ENCODE measurements at regions not wholly inside any gene's neighbourhood (a gene's known extent, or its start where the extent isn't known, plus 50 kb on each side); places are given as distances from the start of the nearest gene placed in this dataset.

GRCh38 chr1:218872928-218873327, 300.8 kb upstream of the LYPLAL1 start:
- Mint-ChIP-seq H3K4me3 (no peak overlapping the region), H3K4me1 (ENCODE audit: unreplicated experiment) (peaks cover 9% of the 10 kb centered on the region), H3K27ac (no peak overlapping the region), H3K36me3 (no peaks in the 10 kb centered on the region), H3K9me3 (peaks cover 8% of the 10 kb centered on the region), H3K27me3 (no peaks in the 10 kb centered on the region)
- no peak for TF ChIP-seq CTCF (conservative IDR thresholded peaks at IDR 0.05)
- DNase-seq (ENCODE audit: extremely low spot score, unreplicated experiment), result no peak

- DNase-seq (ENCODE audit: extremely low spot score, unreplicated experiment), result no peak
- H3K36me3 Mint-ChIP-seq, result no peaks in the 10 kb centered on the region
- no peak overlapping the region for H3K27ac Mint-ChIP-seq
- peaks cover 8% of the 10 kb centered on the region for H3K9me3 Mint-ChIP-seq
- H3K4me1 Mint-ChIP-seq (ENCODE audit: unreplicated experiment), result peaks cover 9% of the 10 kb centered on the region
- no peak overlapping the region for H3K4me3 Mint-ChIP-seq
- no peak for TF ChIP-seq CTCF (conservative IDR thresholded peaks at IDR 0.05)
- no peaks in the 10 kb centered on the region for H3K27me3 Mint-ChIP-seq
Measured at GRCh38 chr1:218874313-218874712, 299.4 kb upstream of the LYPLAL1 start.

- Mint-ChIP-seq H3K27ac (no peak overlapping the region), H3K27me3 (no peaks in the 10 kb centered on the region), H3K36me3 (no peaks in the 10 kb centered on the region), H3K9me3 (peaks cover 8% of the 10 kb centered on the region), H3K4me3 (no peak overlapping the region), H3K4me1 (ENCODE audit: unreplicated experiment) (peaks cover 12% of the 10 kb centered on the region)
- no peak for TF ChIP-seq CTCF (conservative IDR thresholded peaks at IDR 0.05)
- no peak for DNase-seq (ENCODE audit: extremely low spot score, unreplicated experiment)
Measured at GRCh38 chr1:218874801-218875400, 298.8 kb upstream of the LYPLAL1 start.

- no peak for TF ChIP-seq CTCF (conservative IDR thresholded peaks at IDR 0.05)
- peaks cover 14% of the 10 kb centered on the region for H3K4me1 Mint-ChIP-seq (ENCODE audit: unreplicated experiment)
- no peaks in the 10 kb centered on the region for H3K36me3 Mint-ChIP-seq
- no peak for DNase-seq (ENCODE audit: extremely low spot score, unreplicated experiment)
- H3K9me3 Mint-ChIP-seq, result no peaks in the 10 kb centered on the region
- no peaks in the 10 kb centered on the region for H3K27me3 Mint-ChIP-seq
- H3K4me3 Mint-ChIP-seq, result no peak overlapping the region
- no peak overlapping the region for H3K27ac Mint-ChIP-seq
Measured at GRCh38 chr1:218878369-218878768, 295.3 kb upstream of the LYPLAL1 start.

- H3K27me3 Mint-ChIP-seq, result no peaks in the 10 kb centered on the region
- DNase-seq (ENCODE audit: extremely low spot score, unreplicated experiment), result no peak
- H3K4me3 Mint-ChIP-seq, result no peak overlapping the region
- H3K36me3 Mint-ChIP-seq, result no peaks in the 10 kb centered on the region
- peaks cover 8% of the 10 kb centered on the region for H3K4me1 Mint-ChIP-seq (ENCODE audit: unreplicated experiment)
- H3K9me3 Mint-ChIP-seq, result peaks cover 7% of the 10 kb centered on the region
- no peak for TF ChIP-seq CTCF (conservative IDR thresholded peaks at IDR 0.05)
- H3K27ac Mint-ChIP-seq, result no peak overlapping the region
Measured at GRCh38 chr1:218880484-218881060, 293.1 kb upstream of the LYPLAL1 start.
